OCI-LY7 (cell line): ENCODE measurements at regions not wholly inside any gene's neighbourhood (a gene's known extent, or its start where the extent isn't known, plus 50 kb on each side); places are given as distances from the start of the nearest gene placed in this dataset.

Experiments used
- CTCF ChIP-seq: fragments of 200-600 bp; sonication (generic); conservative IDR thresholded peaks from 2 replicates; pipeline ENCODE4 v1.5.1; 2014; ENCODE audit warnings: mild to moderate bottlenecking, antibody characterized with exemption, low read length, moderate library complexity, mixed read lengths
- EZH2phosphoT487 ChIP-seq: fragments of 200-600 bp; sonication (generic); IDR thresholded peaks from 2 replicates; pipeline ENCODE4 v1.6.1; 2018; ENCODE audit warnings: low read depth, borderline replicate concordance, mild to moderate bottlenecking, mixed run types, antibody characterized with exemption, low read length, moderate library complexity, mixed read lengths

DNA sequence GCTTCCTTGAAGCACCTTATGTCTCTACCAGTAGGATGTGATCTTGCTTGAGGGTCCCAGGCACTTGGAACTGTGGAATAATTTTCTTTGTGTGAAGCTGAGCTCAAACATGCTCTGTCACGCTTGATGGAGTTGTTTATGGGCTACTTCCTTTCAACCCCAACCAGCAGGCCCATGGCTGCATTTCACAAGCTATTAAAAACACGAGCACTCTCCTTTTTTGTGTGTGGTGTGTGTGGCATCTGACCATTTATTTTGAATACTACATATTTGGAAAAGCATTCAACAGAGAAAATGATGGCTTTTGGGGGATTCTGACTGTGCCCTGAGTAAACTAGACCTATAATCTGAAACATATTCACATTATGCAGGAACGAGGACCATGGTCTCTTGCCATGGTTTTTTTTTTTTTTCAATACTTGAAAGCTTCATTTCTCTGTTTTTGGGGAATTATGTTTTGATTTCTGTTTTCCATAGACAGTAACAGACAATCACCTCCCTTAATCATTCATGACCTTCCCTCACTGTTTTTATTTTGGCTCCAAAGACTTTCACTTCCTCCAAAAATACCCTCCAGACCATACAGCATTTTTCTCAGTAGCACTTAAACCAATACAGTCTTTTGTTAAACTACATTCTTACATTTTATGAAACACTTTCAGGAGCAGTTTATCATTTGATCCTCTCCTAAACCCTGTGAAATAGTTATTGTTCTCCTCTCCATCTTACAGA is 233.6 kb upstream of the BMPER start:
- TF ChIP-seq CTCF (no peak), EZH2phosphoT487 (no peak)
